Suprapubic skin (tissue), 4 donors: ENCODE measurements at regions not wholly inside any gene's neighbourhood (a gene's known extent, or its start where the extent isn't known, plus 50 kb on each side); places are given as distances from the start of the nearest gene placed in this dataset.

Experiments
- DNase-seq, 2 donors: peaks; one replicate each; pipeline ENCODE4 v3.0.0-alpha.2; 2019; ENCODE audit warnings: low spot score in 2 of 2
- H3K27ac ChIP-seq: fragments of 200-600 bp; sonication (generic); one replicate; pipeline ENCODE4 v1.5.1; 2019
- H3K27me3 ChIP-seq: fragments of 200-600 bp; sonication (generic); one replicate; pipeline ENCODE4 v1.5.1; 2019
- H3K36me3 ChIP-seq: fragments of 200-600 bp; sonication (generic); one replicate; pipeline ENCODE4 v1.5.1; 2019
- H3K4me1 ChIP-seq: fragments of 200-600 bp; sonication (generic); one replicate; pipeline ENCODE4 v1.5.1; 2019
- H3K4me3 ChIP-seq: fragments of 200-600 bp; sonication (generic); one replicate; pipeline ENCODE4 v1.5.1; 2019; ENCODE audit warnings: mild to moderate bottlenecking
- H3K9me3 ChIP-seq: fragments of 200-600 bp; sonication (generic); one replicate; pipeline ENCODE4 v1.5.1; 2019
- CTCF ChIP-seq, 2 donors: fragments of 200-600 bp in 1 of 2; fragments of 450-650 bp in 1 of 2; sonication (generic) in 1 of 2; IDR thresholded peaks; one replicate each; pipeline ENCODE4 v1.5.1; 2016 to 2019; ENCODE audit warnings: antibody characterized with exemption in 2 of 2, mild to moderate bottlenecking in 1 of 2, moderate library complexity in 1 of 2
- EP300 ChIP-seq: sonication (generic); formaldehyde crosslinking; IDR thresholded peaks from one replicate; pipeline ENCODE4 v1.6.1; 2017; ENCODE audit warnings: antibody characterized with exemption
- POLR2A ChIP-seq, 2 donors: fragments of 450-650 bp; IDR thresholded peaks; one replicate each; pipeline ENCODE4 v1.6.1; 2017; ENCODE audit warnings: antibody characterized with exemption in 2 of 2, mild to moderate bottlenecking in 2 of 2, moderate library complexity in 2 of 2
- POLR2AphosphoS5 ChIP-seq, 3 donors: sonication (generic); formaldehyde crosslinking; IDR thresholded peaks; one replicate each; pipeline ENCODE4 v1.6.1; 2017; ENCODE audit warnings: antibody characterized with exemption in 3 of 3
- WGBS: methylation state at CpG from one replicate; pipeline ENCODE4 v1.1.5; 2018; 5-methylcytosine and 5-hydroxymethylcytosine counted together

- WGBS = 10% methylated on average over 1 of the region's 1 CpG
- no peak for DNase-seq
Measured at GRCh38 chr5:97628031-97628430, 445.0 kb upstream of the RIOK2 start.

GRCh38 chr5:97628807-97629206, 445.8 kb upstream of the RIOK2 start:
- Histone ChIP-seq H3K36me3 (no peaks in the 10 kb centered on the region), H3K4me3 (no peak overlapping the region), H3K9me3 (no peaks in the 10 kb centered on the region), H3K27ac (peak overlapping the region; percentile 48), H3K27me3 (no peaks in the 10 kb centered on the region), H3K4me1 (peaks cover 7% of the 10 kb centered on the region)
- WGBS = 59% methylated on average over 3 of the region's 3 CpGs
- no peak for DNase-seq
- TF ChIP-seq POLR2AphosphoS5 (IDR thresholded peaks at IDR 0.05) (no peak), EP300 (no peak), CTCF (IDR thresholded peaks at IDR 0.05) (no peak), POLR2A (IDR thresholded peaks at IDR 0.05) (no peak)

More at GRCh38 chr5:97628031-97628430, 445.0 kb upstream of the RIOK2 start:
- no peaks in the 10 kb centered on the region for H3K27me3 ChIP-seq
- H3K4me1 ChIP-seq = peaks cover 7% of the 10 kb centered on the region
- H3K9me3 ChIP-seq = no peaks in the 10 kb centered on the region
- no peak overlapping the region for H3K4me3 ChIP-seq
- no peak overlapping the region for H3K27ac ChIP-seq
- H3K36me3 ChIP-seq = no peaks in the 10 kb centered on the region
- TF ChIP-seq CTCF (IDR thresholded peaks at IDR 0.05) = no peak
- no peak for TF ChIP-seq POLR2AphosphoS5 (IDR thresholded peaks at IDR 0.05)
- TF ChIP-seq EP300 = no peak
- no peak for TF ChIP-seq POLR2A (IDR thresholded peaks at IDR 0.05)

GRCh38 chr5:97629276-97629675, 446.2 kb upstream of the RIOK2 start:
- H3K9me3 ChIP-seq = no peaks in the 10 kb centered on the region
- WGBS = 39% methylated on average over 4 of the region's 4 CpGs

GRCh38 chr5:97635553-97635952, 452.5 kb upstream of the RIOK2 start:
- Histone ChIP-seq H3K27me3 (no peaks in the 10 kb centered on the region), H3K27ac (no peak overlapping the region), H3K4me3 (no peak overlapping the region), H3K36me3 (no peaks in the 10 kb centered on the region), H3K4me1 (no peaks in the 10 kb centered on the region), H3K9me3 (no peaks in the 10 kb centered on the region)
- WGBS = 93% methylated on average over 2 of the region's 2 CpGs
- DNase-seq = no peak
- TF ChIP-seq POLR2A (IDR thresholded peaks at IDR 0.05) (no peak), POLR2AphosphoS5 (IDR thresholded peaks at IDR 0.05) (no peak), EP300 (no peak), CTCF (IDR thresholded peaks at IDR 0.05) (no peak)

More at GRCh38 chr5:97629276-97629675, 446.2 kb upstream of the RIOK2 start:
- Histone ChIP-seq H3K4me3 (no peak overlapping the region), H3K36me3 (no peaks in the 10 kb centered on the region), H3K4me1 (peaks cover 7% of the 10 kb centered on the region), H3K27me3 (no peaks in the 10 kb centered on the region), H3K27ac (no peak overlapping the region)
- DNase-seq = peak in 1 of 2 donors; percentile 53
- TF ChIP-seq EP300 = no peak
- TF ChIP-seq CTCF (IDR thresholded peaks at IDR 0.05) = no peak
- no peak for TF ChIP-seq POLR2A (IDR thresholded peaks at IDR 0.05)

GRCh38 chr5:97636766-97637165, 453.7 kb upstream of the RIOK2 start:
- Histone ChIP-seq H3K36me3 (no peaks in the 10 kb centered on the region), H3K9me3 (no peaks in the 10 kb centered on the region), H3K4me3 (no peak overlapping the region), H3K4me1 (no peaks in the 10 kb centered on the region), H3K27ac (no peak overlapping the region), H3K27me3 (no peaks in the 10 kb centered on the region)
- DNase-seq = no peak
- WGBS = 85% methylated on average over 4 of the region's 4 CpGs
- TF ChIP-seq CTCF (IDR thresholded peaks at IDR 0.05) = no peak
- no peak for TF ChIP-seq POLR2AphosphoS5 (IDR thresholded peaks at IDR 0.05)
- TF ChIP-seq POLR2A (IDR thresholded peaks at IDR 0.05) = no peak
- TF ChIP-seq EP300 = no peak
